SK-N-SH (cell line): ENCODE measurements at regions not wholly inside any gene's neighbourhood (a gene's known extent, or its start where the extent isn't known, plus 50 kb on each side); places are given as distances from the start of the nearest gene placed in this dataset.
A peak's percentile ranks its signal among the peaks of the same experiment; 100 is the strongest.

Source experiments
- CTCF ChIA-PET: fragments of 300-600, 350-600 bp; formaldehyde crosslinking; extraction: SDS; loops from one replicate; lab custom pipeline; 2021; lab: Yijun Ruan, JAX
- POLR2A ChIA-PET: fragments of 350-600 bp; sonication (Branson Sonifier 250); formaldehyde crosslinking; extraction: SDS; loops from one replicate; lab custom pipeline; 2020; ENCODE audit warnings: antibody characterized with exemption, inconsistent platforms; lab: Yijun Ruan, JAX
- DNase-seq: peaks from one replicate; pipeline ENCODE4 v3.0.0; 2012
- H2AFZ ChIP-seq: fragments of 200-600 bp; sonication (generic); 2 replicates; pipeline ENCODE4 v1.8.1; 2016; ENCODE audit warnings: antibody characterized with exemption, mild to moderate bottlenecking, low read depth
- H3F3A ChIP-seq: fragments of 200-600 bp; sonication (generic); replicated peaks from 2 replicates; pipeline ENCODE3; 2016; ENCODE audit warnings: antibody characterized with exemption, mild to moderate bottlenecking; ENCODE audit not compliant: insufficient read depth
- H3K27ac ChIP-seq, 2 experiments: fragments of 200-500 bp in 1 of 2; fragments of 200-600 bp in 1 of 2; sonication (Bioruptor generic) in 1 of 2; sonication (generic), shearing (Covaris generic) in 1 of 2; 2 replicates each; pipeline versions ENCODE4 v1.5.1 to v1.6.1; 2014 to 2016; ENCODE audit warnings: low read depth in 2 of 2, inconsistent platforms in 1 of 2, low read length in 1 of 2, mild to moderate bottlenecking in 1 of 2, mixed read lengths in 1 of 2
- H3K27me3 ChIP-seq: fragments of 200-600 bp; sonication (generic), shearing (Covaris generic); 2 replicates; pipeline ENCODE4 v1.6.1; 2016; ENCODE audit warnings: mixed run types; ENCODE audit not compliant: insufficient read depth
- H3K36me3 ChIP-seq, 2 experiments: fragments of 200-500 bp in 1 of 2; fragments of 200-600 bp in 1 of 2; sonication (Bioruptor generic) in 1 of 2; sonication (generic) in 1 of 2; replicated peaks in 1 of 2; 2 replicates each; pipeline versions ENCODE3 to v1.5.1; 2014 to 2016; ENCODE audit warnings: low read length in 1 of 2, mild to moderate bottlenecking in 1 of 2; ENCODE audit not compliant: insufficient read depth in 2 of 2, control insufficient read depth in 1 of 2
- H3K4me1 ChIP-seq, 2 experiments: fragments of 200-500 bp in 1 of 2; fragments of 200-600 bp in 1 of 2; sonication (Bioruptor generic) in 1 of 2; sonication (generic), shearing (Covaris generic) in 1 of 2; 2 replicates each; pipeline versions ENCODE4 v1.5.1 to v1.6.1; 2014 to 2016; ENCODE audit warnings: low read depth in 1 of 2, low read length in 1 of 2, mixed run types in 1 of 2; ENCODE audit not compliant: insufficient read depth in 2 of 2, control insufficient read depth in 1 of 2
- H3K4me2 ChIP-seq: fragments of 200-600 bp; sonication (generic), shearing (Covaris generic); 2 replicates; pipeline ENCODE4 v1.6.1; 2017; ENCODE audit warnings: mixed run types
- H3K4me3 ChIP-seq, 2 experiments: fragments of 200-500 bp in 1 of 2; fragments of 200-600 bp in 1 of 2; sonication (Bioruptor generic) in 1 of 2; sonication (generic), shearing (Covaris generic) in 1 of 2; 2 replicates each; pipeline versions ENCODE4 v1.5.1 to v1.8.1; 2014 to 2016; ENCODE audit warnings: low read depth in 2 of 2, inconsistent platforms in 1 of 2, low read length in 1 of 2, mild to moderate bottlenecking in 1 of 2, mixed read lengths in 1 of 2, moderate library complexity in 1 of 2
- H3K79me2 ChIP-seq: fragments of 200-600 bp; sonication (generic); 2 replicates; pipeline ENCODE4 v1.8.1; 2017; ENCODE audit warnings: mild to moderate bottlenecking; ENCODE audit not compliant: insufficient read depth
- H3K9ac ChIP-seq: fragments of 200-600 bp; sonication (generic); 2 replicates; pipeline ENCODE4 v1.6.1; 2017; ENCODE audit warnings: mixed run types
- H3K9me2 ChIP-seq: fragments of 200-600 bp; sonication (generic); 2 replicates; pipeline ENCODE4 v1.6.1; 2017; ENCODE audit warnings: mixed run types
- H3K9me3 ChIP-seq: fragments of 200-600 bp; sonication (generic); 2 replicates; pipeline ENCODE4 v1.6.1; 2017; ENCODE audit warnings: mixed run types, mild to moderate bottlenecking, moderate library complexity
- H4K20me1 ChIP-seq: fragments of 200-600 bp; sonication (generic); 2 replicates; pipeline ENCODE4 v1.6.1; 2017; ENCODE audit warnings: mild to moderate bottlenecking, mixed run types; ENCODE audit not compliant: insufficient read depth
- CHD2 ChIP-seq: fragments of 150-350 bp; IDR thresholded peaks from 2 replicates; pipeline ENCODE4 v1.6.1; 2018; ENCODE audit warnings: low read length; ENCODE audit not compliant: partially characterized antibody
- EP300 ChIP-seq, 2 experiments: IDR thresholded peaks; 2 replicates each; pipeline versions ENCODE4 v1.4.0 to v1.6.1; 2012; ENCODE audit warnings: borderline replicate concordance in 1 of 2, low read depth in 1 of 2, low read length in 1 of 2
- FOSL2 ChIP-seq: IDR thresholded peaks from 2 replicates; pipeline ENCODE4 v1.4.0; 2012; ENCODE audit warnings: low read depth, mild to moderate bottlenecking, moderate library complexity, borderline replicate concordance
- FOXJ3 ChIP-seq: sonication (generic); formaldehyde crosslinking; IDR thresholded peaks from 2 replicates; pipeline ENCODE4 v1.5.1; 2020; ENCODE audit warnings: mild to moderate bottlenecking, missing genetic modification reagents
- FOXM1 ChIP-seq: IDR thresholded peaks from 2 replicates; pipeline ENCODE4 v1.4.0; 2012; ENCODE audit warnings: low read depth, mild to moderate bottlenecking
- JUND ChIP-seq: IDR thresholded peaks from 2 replicates; pipeline ENCODE4 v1.4.0; 2012
- MEF2A ChIP-seq: IDR thresholded peaks from 2 replicates; pipeline ENCODE4 v1.4.0; 2012; ENCODE audit warnings: low read depth, borderline replicate concordance
- NFIC ChIP-seq: IDR thresholded peaks from 2 replicates; pipeline ENCODE4 v1.4.0; 2012; ENCODE audit warnings: borderline replicate concordance
- NRF1 ChIP-seq: IDR thresholded peaks from 2 replicates; pipeline ENCODE4 v1.6.1; 2012; ENCODE audit warnings: low read depth, mild to moderate bottlenecking, low read length
- POLR2AphosphoS5 ChIP-seq: IDR thresholded peaks from 2 replicates; pipeline ENCODE4 v1.6.1; 2012; ENCODE audit warnings: low read depth, low read length
- RAD21 ChIP-seq: IDR thresholded peaks from 2 replicates; pipeline ENCODE4 v1.6.1; 2012; ENCODE audit warnings: mild to moderate bottlenecking, low read length
- RFX5 ChIP-seq: IDR thresholded peaks from 2 replicates; pipeline ENCODE4 v1.6.1; 2012; ENCODE audit warnings: mild to moderate bottlenecking, improper control_type of control experiment, low read length
- RXRA ChIP-seq: IDR thresholded peaks from 2 replicates; pipeline ENCODE4 v1.4.0; 2012; ENCODE audit warnings: low read depth, mild to moderate bottlenecking, borderline replicate concordance
- SIN3A ChIP-seq: IDR thresholded peaks from 2 replicates; pipeline ENCODE4 v1.6.1; 2012; ENCODE audit warnings: low read depth, mild to moderate bottlenecking, low read length, moderate library complexity, borderline replicate concordance
- TAF1 ChIP-seq: IDR thresholded peaks from 2 replicates; pipeline ENCODE4 v1.6.1; 2012; ENCODE audit warnings: low read depth, mild to moderate bottlenecking, low read length, moderate library complexity, borderline replicate concordance
- TCF12 ChIP-seq: IDR thresholded peaks from 2 replicates; pipeline ENCODE4 v1.4.0; 2012
- TEAD4 ChIP-seq: IDR thresholded peaks from 2 replicates; pipeline ENCODE4 v1.4.0; 2012; ENCODE audit warnings: mild to moderate bottlenecking, borderline replicate concordance; ENCODE audit not compliant: insufficient read depth
- YY1 ChIP-seq: IDR thresholded peaks from 2 replicates; pipeline ENCODE4 v1.4.0; 2012; ENCODE audit warnings: low read depth, mild to moderate bottlenecking
- WGBS: methylation state at CpG from one replicate; pipeline ENCODE4 v1.1.6; 2017; ENCODE audit warnings: low lambda C conversion rate; 5-methylcytosine and 5-hydroxymethylcytosine counted together
- TF ChIP-seq, protein P1 (sequence below): IDR thresholded peaks from 2 replicates; pipeline ENCODE4 v1.4.0; 2012; ENCODE audit warnings: low read depth, borderline replicate concordance
- TF ChIP-seq, protein P2 (sequence below): IDR thresholded peaks from 2 replicates; pipeline ENCODE4; 2012

DNA sequence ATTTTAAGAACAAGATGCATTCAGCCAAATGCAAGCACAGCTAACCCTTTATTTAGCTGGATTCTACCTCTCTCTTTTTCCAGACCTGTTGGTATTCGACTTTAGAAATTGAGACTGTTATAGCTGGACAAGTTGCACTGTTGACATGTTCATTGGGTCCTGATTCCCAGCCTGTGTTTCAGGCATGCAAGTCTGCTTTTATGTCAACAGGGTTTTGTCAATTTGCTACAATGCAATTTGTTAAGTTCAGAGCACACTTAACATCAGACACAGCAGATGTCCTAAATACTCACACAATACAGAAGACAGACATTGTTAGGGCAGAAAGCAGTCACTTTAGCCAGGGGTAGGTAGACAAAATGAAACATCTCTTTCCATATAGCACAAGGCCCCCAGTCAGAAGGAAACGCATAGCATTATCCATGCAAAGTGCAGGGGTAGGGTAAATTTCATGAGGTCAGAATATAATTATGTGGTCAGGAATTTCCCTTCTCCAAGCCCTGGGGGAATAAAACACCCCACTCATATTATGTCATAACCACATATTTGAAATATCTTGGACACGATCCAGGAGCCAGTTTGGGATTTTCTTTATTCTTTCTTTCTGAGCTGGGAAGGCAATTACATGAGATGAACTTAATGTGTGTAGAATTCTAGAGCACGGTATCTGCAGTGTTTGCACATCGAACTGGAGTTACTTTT, 504.1 kb downstream of the NTRK3 start:
- no peak for DNase-seq
- Histone ChIP-seq H3K36me3 (no peaks in the 10 kb centered on the region), H3K4me1 (peaks cover 9 to 11% of the 10 kb centered on the region in 2 experiments), H3K9ac (peak overlapping the region; percentile 40; the same call in 1 of the 2 replicates), H2AFZ (no peak overlapping the region), H3K4me2 (peak overlapping the region; percentile 16; the same call in 1 of the 2 replicates), H3K4me3 (no peak overlapping the region), H3K9me3 (no peaks in the 10 kb centered on the region), H3K27ac (peak overlapping the region; percentile 36 to 67), H3K27me3 (no peaks in the 10 kb centered on the region), H3K9me2 (no peaks in the 10 kb centered on the region), H4K20me1 (no peaks in the 10 kb centered on the region), H3K79me2 (no peaks in the 10 kb centered on the region), H3F3A (peaks cover 13% of the 10 kb centered on the region)
- POLR2A ChIA-PET: no interaction called here
- TF ChIP-seq POLR2AphosphoS5: peak; percentile 49; the same call in 1 of the 2 replicates
- TF ChIP-seq TEAD4: peak; percentile 96
- no peak for TF ChIP-seq YY1
- TF ChIP-seq, protein P1, sequence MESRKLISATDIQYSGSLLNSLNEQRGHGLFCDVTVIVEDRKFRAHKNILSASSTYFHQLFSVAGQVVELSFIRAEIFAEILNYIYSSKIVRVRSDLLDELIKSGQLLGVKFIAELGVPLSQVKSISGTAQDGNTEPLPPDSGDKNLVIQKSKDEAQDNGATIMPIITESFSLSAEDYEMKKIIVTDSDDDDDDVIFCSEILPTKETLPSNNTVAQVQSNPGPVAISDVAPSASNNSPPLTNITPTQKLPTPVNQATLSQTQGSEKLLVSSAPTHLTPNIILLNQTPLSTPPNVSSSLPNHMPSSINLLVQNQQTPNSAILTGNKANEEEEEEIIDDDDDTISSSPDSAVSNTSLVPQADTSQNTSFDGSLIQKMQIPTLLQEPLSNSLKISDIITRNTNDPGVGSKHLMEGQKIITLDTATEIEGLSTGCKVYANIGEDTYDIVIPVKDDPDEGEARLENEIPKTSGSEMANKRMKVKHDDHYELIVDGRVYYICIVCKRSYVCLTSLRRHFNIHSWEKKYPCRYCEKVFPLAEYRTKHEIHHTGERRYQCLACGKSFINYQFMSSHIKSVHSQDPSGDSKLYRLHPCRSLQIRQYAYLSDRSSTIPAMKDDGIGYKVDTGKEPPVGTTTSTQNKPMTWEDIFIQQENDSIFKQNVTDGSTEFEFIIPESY: no peak
- TF ChIP-seq, protein P2, sequence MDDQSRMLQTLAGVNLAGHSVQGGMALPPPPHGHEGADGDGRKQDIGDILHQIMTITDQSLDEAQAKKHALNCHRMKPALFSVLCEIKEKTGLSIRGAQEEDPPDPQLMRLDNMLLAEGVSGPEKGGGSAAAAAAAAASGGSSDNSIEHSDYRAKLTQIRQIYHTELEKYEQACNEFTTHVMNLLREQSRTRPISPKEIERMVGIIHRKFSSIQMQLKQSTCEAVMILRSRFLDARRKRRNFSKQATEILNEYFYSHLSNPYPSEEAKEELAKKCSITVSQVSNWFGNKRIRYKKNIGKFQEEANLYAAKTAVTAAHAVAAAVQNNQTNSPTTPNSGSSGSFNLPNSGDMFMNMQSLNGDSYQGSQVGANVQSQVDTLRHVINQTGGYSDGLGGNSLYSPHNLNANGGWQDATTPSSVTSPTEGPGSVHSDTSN: peak; percentile 68
- no peak for TF ChIP-seq RFX5
- TF ChIP-seq JUND: peak; percentile 69
- TF ChIP-seq NFIC: peak; percentile 97
- TF ChIP-seq EP300 (IDR thresholded peaks at IDR 0.05; ENCODE audit: borderline replicate concordance in 1 of 2, low read depth in 1 of 2, low read length in 1 of 2): peak; percentile 7 to 94; a peak in 2 of 4 replicates
- peak; percentile 83 for TF ChIP-seq TCF12
- TF ChIP-seq FOXM1: peak; percentile 57; the same call in 1 of the 2 replicates
- no peak for TF ChIP-seq SIN3A
- peak; percentile 54; the same call in 1 of the 2 replicates for TF ChIP-seq MEF2A
- peak; percentile 77; the same call in 1 of the 2 replicates for TF ChIP-seq FOSL2
- TF ChIP-seq RXRA: peak; percentile 69; the same call in 1 of the 2 replicates
- CTCF ChIA-PET: no interaction called here
- WGBS: 27% methylated on average over 5 of the region's 5 CpGs

DNA sequence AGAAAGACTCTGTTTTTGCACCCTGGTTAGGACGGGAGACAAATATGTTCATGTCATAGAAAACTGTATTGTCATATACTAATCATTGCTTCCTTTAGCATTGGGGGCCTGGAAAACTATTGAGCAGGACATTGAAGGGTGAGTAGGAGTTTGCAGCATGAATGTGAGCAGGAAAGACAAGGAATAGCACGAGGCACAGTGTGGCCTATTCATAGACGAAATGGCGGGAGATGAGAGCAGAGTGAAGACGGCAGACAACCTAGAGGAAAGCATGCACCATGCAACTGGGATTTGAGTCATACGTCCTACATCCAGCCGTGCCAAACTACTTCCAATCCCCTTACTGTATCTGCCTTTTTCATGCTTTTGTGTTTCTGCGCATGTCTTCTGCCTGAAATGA, 508.1 kb downstream of the NTRK3 start:
- H3K4me3 ChIP-seq: no peak overlapping the region
- peaks cover 6 to 8% of the 10 kb centered on the region in 2 experiments; a peak in 3 of 4 replicates for H3K4me1 ChIP-seq
- no peak for TF ChIP-seq JUND
- TF ChIP-seq YY1: no peak
- TF ChIP-seq, protein P2: no peak
- no peak for TF ChIP-seq NRF1
- no peak for TF ChIP-seq FOXM1
- TF ChIP-seq SIN3A: no peak
- no peak for TF ChIP-seq TAF1
- TF ChIP-seq RFX5: no peak
- no peak for TF ChIP-seq TCF12
- TF ChIP-seq FOXJ3: no peak
- TF ChIP-seq CHD2: no peak
- TF ChIP-seq POLR2AphosphoS5: no peak
- no peak for TF ChIP-seq RAD21
- TF ChIP-seq MEF2A: no peak
- no peak for DNase-seq
- no peaks in the 10 kb centered on the region for H3K79me2 ChIP-seq
- no peaks in the 10 kb centered on the region for H3K27me3 ChIP-seq
- no peaks in the 10 kb centered on the region for H3K9me2 ChIP-seq
- H3K36me3 ChIP-seq: no peaks in the 10 kb centered on the region
- ChIA-PET CTCF (interaction anchor here (0.9 to 1.8 kb wide), 2 partner anchors 10 to 13 kb away, joined by 3 to 6 read pairs; no protein-coding TSS in a partner anchor), POLR2A (no interaction called here)
- no peak overlapping the region for H3K9ac ChIP-seq
- no peak overlapping the region for H2AFZ ChIP-seq
- peaks cover 13% of the 10 kb centered on the region for H3F3A ChIP-seq
- H3K9me3 ChIP-seq: no peaks in the 10 kb centered on the region
- H3K27ac ChIP-seq: no peak overlapping the region
- H4K20me1 ChIP-seq: no peaks in the 10 kb centered on the region
- 93% methylated on average over 8 of the region's 8 CpGs for WGBS
- no peak overlapping the region for H3K4me2 ChIP-seq
